ACC112 (cell line): ENCODE measurements at regions not wholly inside any gene's neighbourhood (a gene's known extent, or its start where the extent isn't known, plus 50 kb on each side); places are given as distances from the start of the nearest gene placed in this dataset.
"Not testable (repeated sequence)": the region's sequence is repeated elsewhere in the genome, so short reads cannot be mapped to it uniquely, and the experiment has no call there.

Source experiments
- H2AFZ ChIP-seq: fragments of 200-600 bp; sonication (generic); one replicate; pipeline ENCODE4 v1.6.0; 2017; ENCODE audit warnings: antibody characterized with exemption, low read length; ENCODE audit not compliant: unreplicated experiment
- H3K27ac ChIP-seq: fragments of 200-600 bp; sonication (generic); 2 replicates; pipeline ENCODE4 v1.5.1; 2014; ENCODE audit warnings: low read depth, mild to moderate bottlenecking, antibody characterized with exemption, low read length, moderate library complexity
- H3K27me3 ChIP-seq: fragments of 200-600 bp; sonication (generic); 2 replicates; pipeline ENCODE4 v1.6.1; 2014; ENCODE audit warnings: mild to moderate bottlenecking, antibody characterized with exemption, low read length, moderate library complexity, mixed read lengths; ENCODE audit not compliant: insufficient read depth
- H3K36me3 ChIP-seq: fragments of 200-600 bp; sonication (generic); 2 replicates; pipeline ENCODE4 v1.6.1; 2016; ENCODE audit warnings: mild to moderate bottlenecking, antibody characterized with exemption, low read length, moderate library complexity, mixed read lengths; ENCODE audit not compliant: insufficient read depth
- H3K4me1 ChIP-seq: fragments of 200-600 bp; sonication (generic); one replicate; pipeline ENCODE4 v1.6.1; 2016; ENCODE audit warnings: low read length, mixed read lengths; ENCODE audit not compliant: insufficient read depth, unreplicated experiment, control insufficient read depth
- H3K4me3 ChIP-seq: fragments of 200-600 bp; sonication (generic); 2 replicates; pipeline ENCODE4 v1.5.1; 2014; ENCODE audit warnings: mild to moderate bottlenecking, low read depth, low read length
- H3K79me2 ChIP-seq: fragments of 200-600 bp; sonication (generic); one replicate; pipeline ENCODE4 v1.6.0; 2016; ENCODE audit warnings: low read length; ENCODE audit not compliant: control insufficient read depth, unreplicated experiment, insufficient read depth

DNA sequence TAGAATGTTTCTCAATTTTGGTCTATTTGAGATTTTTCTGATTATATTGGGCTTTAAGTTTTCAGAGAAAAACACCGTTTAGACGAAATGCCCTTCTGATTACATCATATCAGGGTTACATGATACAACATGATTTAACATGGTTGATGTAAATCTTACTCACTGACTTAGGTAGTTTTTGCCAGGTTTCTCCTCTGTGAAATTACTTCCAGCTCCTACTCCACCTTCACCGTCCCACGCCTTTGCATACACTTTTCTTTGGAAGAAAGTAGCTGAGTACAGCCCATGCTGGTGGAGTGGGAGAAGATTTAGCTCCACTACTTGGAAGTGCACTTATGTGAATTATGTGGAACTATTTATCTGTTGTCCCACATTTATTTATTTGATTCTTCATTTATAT lies 433.2 kb upstream of the KLHL1 start:
- no peaks in the 10 kb centered on the region for H3K36me3 ChIP-seq
- no peak overlapping the region for H3K4me3 ChIP-seq
- no peaks in the 10 kb centered on the region for H3K27me3 ChIP-seq
- no peak overlapping the region for H2AFZ ChIP-seq
- H3K27ac ChIP-seq = no peak overlapping the region
- no peaks in the 10 kb centered on the region for H3K4me1 ChIP-seq
- no peaks in the 10 kb centered on the region for H3K79me2 ChIP-seq

DNA sequence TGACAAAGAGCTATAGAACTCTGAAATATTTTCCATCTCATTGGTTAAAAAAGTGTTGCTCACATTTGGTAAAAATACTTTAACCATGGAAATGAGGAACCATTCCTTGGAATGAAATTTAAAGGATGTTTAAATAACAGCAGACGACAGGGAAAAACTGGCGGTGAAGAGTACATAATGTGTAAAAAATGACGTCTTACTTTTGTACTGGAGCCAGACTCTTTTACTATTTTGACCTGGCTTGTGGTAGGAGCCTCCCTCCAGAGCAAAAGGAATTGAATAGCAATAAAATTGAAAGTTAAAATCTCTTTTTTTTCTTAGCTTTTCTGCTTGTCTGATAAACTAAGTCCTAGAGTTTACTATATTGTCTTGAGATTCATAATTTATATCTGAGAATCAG lies 426.2 kb upstream of the KLHL1 start:
- H3K36me3 ChIP-seq = no peaks in the 10 kb centered on the region
- H3K79me2 ChIP-seq = no peaks in the 10 kb centered on the region
- H3K4me1 ChIP-seq = no peaks in the 10 kb centered on the region
- no peak overlapping the region for H3K4me3 ChIP-seq
- H2AFZ ChIP-seq = no peak overlapping the region
- H3K27me3 ChIP-seq = no peaks in the 10 kb centered on the region
- no peak overlapping the region for H3K27ac ChIP-seq

DNA sequence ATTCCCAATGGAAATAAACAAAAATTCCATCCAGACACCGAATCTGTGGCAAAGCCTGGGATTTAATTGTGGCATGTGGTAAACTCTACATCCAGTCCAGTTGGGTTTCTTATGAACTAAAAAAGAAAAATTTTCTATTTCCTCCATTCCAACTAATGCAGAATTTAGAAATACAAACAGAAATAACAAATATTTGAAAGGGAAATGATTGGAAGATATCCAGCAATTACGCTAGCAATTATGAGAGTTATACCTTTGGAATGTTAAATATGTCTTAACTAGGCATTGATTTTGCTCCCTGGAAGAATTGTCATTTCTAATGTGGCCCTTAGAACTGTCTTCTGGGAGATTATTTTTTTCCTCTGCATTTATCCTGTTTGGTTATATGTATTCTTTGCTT lies 421.4 kb upstream of the KLHL1 start:
- Histone ChIP-seq H3K27me3 (no peaks in the 10 kb centered on the region), H3K4me1 (no peaks in the 10 kb centered on the region), H3K36me3 (no peaks in the 10 kb centered on the region), H3K4me3 (no peak overlapping the region), H3K27ac (no peak overlapping the region), H2AFZ (no peak overlapping the region), H3K79me2 (no peaks in the 10 kb centered on the region)

DNA sequence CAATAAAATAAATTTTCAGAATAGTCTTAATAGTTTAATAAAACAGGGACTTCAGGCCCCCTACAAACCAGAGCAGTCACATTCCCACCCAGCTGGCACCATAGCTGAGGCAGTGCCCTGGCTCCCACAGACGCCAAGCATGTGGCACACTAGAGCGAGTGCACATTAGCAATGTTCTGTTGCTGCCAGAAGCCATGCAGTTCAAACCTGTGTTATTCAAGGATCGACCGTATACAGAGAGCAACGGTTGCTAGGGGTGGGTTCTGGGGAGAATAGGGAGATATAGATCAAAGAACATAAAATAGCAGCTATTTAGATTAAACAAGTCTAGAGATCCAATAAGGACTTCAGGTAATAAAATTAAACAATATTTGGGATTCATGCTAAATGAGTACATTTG lies 419.3 kb upstream of the KLHL1 start:
- Histone ChIP-seq H3K27ac (no peak overlapping the region), H3K4me1 (no peaks in the 10 kb centered on the region), H3K79me2 (no peaks in the 10 kb centered on the region), H2AFZ (no peak overlapping the region), H3K4me3 (no peak overlapping the region), H3K27me3 (no peaks in the 10 kb centered on the region), H3K36me3 (no peaks in the 10 kb centered on the region)

DNA sequence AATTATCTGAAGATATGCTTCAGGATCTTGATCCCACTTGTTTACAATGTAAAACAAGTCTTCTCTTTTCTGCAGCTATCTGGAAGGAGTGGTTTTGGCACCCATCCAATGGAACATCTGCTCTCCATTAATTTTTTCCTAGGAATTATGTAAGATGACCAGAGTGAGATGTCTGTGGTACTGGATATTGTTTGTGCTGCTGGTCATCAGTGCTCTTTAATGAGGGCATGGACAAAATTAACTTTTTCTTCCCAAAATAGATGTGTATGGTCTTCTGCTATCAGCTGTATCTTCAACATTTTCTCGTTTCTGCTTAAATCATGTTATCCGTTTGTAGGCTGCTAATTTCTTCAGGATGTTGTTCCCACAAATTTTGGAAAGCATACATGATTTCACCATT lies 415.4 kb upstream of the KLHL1 start:
- Histone ChIP-seq H2AFZ (no peak overlapping the region), H3K4me1 (no peaks in the 10 kb centered on the region), H3K79me2 (no peaks in the 10 kb centered on the region), H3K4me3 (no peak overlapping the region), H3K27ac (no peak overlapping the region), H3K27me3 (no peaks in the 10 kb centered on the region), H3K36me3 (no peaks in the 10 kb centered on the region)

DNA sequence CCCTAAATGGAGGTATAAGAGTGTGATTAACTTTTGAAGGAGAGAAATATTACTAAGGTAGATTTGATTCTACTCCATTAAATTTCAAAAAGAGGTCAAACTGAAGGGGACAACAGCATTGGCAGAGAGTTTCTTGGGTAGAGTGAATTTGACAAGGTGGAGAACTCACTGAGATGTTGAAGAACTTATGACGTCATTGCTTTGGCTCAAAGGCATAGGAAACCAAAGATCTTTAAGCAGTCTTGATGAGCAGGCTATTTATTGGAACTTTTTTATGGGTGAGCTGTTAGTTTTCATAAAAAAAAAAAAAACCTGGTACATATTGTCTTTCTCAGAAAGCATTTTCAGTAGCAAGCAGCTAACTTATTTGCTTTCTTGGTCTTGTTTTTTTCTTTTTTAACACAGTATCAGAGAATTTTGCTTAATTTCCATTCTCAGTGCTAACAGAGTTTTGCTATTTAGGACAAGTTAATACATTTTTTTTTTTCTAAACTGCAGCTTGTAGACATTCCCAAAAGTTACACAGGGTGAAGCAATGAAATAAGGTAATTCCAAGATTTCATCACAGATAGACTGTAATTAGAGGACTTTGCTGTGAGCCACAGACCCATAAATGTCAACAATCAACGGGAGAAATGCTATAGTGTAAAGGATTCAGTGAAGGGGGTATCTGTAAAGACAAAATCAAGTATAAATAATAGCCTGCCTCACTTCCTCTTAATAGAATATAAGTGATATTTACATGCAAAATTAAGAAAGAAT lies 412.2 kb upstream of the KLHL1 start:
- Histone ChIP-seq H2AFZ (no peak overlapping the region), H3K4me3 (no peak overlapping the region), H3K79me2 (no peaks in the 10 kb centered on the region), H3K27me3 (no peaks in the 10 kb centered on the region), H3K4me1 (no peaks in the 10 kb centered on the region), H3K36me3 (no peaks in the 10 kb centered on the region), H3K27ac (no peak overlapping the region)

DNA sequence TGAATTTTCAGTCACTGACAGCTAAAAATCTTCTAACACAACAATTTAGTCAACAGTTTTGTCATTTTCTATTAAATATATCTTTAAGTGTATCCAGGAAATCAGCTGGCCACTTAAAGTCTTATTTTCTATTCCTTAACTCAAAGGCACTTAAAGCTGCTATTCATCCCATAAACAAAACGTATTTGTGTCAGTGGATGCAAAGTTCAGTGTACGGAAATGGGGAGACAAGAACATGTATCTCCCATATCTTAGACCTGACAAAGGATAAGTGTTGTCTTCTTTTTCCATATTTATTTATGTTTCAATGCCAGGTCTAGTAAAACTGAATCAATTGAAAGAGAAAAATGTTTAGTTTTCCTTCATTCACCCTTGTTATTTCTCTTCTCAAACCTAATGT lies 409.8 kb upstream of the KLHL1 start:
- Histone ChIP-seq H2AFZ (no peak overlapping the region), H3K27me3 (no peaks in the 10 kb centered on the region), H3K4me3 (no peak overlapping the region)

DNA sequence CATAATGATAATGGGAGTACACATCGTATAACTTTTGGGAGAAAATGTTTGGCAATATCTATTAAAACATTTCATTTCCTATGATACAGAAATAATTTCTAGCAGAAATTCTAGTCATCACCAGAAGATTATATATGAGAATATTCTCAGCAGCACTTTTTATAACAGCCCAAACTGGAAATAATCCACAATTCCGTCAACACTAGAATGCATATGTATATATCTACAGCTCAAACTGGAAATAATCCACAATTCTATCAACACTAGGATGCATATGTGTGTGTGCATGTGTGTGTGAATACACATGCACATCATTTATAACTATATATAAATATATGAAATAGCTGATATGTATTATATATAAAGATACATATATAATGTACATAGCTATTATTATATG lies 408.0 kb upstream of the KLHL1 start:
- H3K4me1 ChIP-seq = no peaks in the 10 kb centered on the region
- H2AFZ ChIP-seq = no peak overlapping the region
- H3K27me3 ChIP-seq = no peaks in the 10 kb centered on the region
- no peaks in the 10 kb centered on the region for H3K79me2 ChIP-seq
- H3K27ac ChIP-seq = no peak overlapping the region
- H3K4me3 ChIP-seq = no peak overlapping the region
- H3K36me3 ChIP-seq = no peaks in the 10 kb centered on the region

More for the DNA sequence above, 409.8 kb upstream of the KLHL1 start:
- Histone ChIP-seq H3K36me3 (no peaks in the 10 kb centered on the region), H3K4me1 (no peaks in the 10 kb centered on the region), H3K27ac (no peak overlapping the region), H3K79me2 (no peaks in the 10 kb centered on the region)

DNA sequence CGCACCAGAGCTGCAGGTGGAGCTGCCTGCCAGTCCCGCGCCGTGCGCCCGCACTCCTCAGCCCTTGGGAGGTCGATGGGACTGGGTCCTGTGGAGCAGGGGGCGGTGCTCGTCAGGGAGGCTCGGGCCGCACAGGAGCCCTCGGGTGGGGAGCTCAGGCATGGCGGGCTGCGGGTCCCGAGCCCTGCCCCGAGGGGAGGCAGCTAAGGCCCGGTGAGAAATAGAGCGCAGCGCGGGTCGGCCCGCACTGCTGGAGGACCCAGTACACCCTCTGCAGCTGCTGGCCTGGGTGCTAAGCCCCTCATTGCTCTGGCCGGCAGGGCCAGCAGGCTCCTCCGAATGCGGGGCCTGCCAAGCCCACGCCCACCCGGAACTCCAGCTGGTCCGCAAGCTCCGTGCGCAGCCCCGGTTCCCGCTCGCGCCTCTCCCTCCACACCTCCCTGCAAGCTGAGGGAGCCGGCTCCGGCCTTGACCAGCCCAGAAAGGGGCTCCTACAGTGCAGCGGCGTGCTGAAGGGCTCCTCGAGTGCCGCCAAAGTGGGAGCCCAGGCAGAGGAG lies 403.7 kb upstream of the KLHL1 start:
- not testable (repeated sequence) for H3K36me3 ChIP-seq, H2AFZ ChIP-seq, H3K4me1 ChIP-seq, H3K27ac ChIP-seq, H3K4me3 ChIP-seq, H3K27me3 ChIP-seq, H3K79me2 ChIP-seq

DNA sequence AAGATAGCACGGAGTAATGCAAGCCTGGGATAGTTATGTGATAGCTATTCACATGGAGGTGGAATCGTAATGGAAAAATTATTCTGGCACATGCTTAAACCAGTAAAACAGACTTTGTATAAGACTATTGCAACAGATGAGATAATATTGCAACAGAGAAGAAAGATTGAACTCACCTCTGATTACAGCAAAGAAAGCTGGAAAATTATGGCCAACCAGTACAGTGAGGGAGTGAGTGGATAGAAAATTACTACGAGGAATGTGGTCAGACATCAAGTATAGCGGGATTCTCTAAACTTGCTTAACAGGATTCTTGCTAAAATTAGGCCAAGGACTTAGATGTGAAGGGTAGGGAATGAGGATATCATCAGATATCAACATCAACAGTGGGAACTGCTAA lies 397.6 kb upstream of the KLHL1 start:
- Histone ChIP-seq H3K4me1 (no peaks in the 10 kb centered on the region), H3K36me3 (no peaks in the 10 kb centered on the region), H3K4me3 (no peak overlapping the region), H2AFZ (no peak overlapping the region), H3K27ac (no peak overlapping the region), H3K27me3 (no peaks in the 10 kb centered on the region), H3K79me2 (no peaks in the 10 kb centered on the region)

DNA sequence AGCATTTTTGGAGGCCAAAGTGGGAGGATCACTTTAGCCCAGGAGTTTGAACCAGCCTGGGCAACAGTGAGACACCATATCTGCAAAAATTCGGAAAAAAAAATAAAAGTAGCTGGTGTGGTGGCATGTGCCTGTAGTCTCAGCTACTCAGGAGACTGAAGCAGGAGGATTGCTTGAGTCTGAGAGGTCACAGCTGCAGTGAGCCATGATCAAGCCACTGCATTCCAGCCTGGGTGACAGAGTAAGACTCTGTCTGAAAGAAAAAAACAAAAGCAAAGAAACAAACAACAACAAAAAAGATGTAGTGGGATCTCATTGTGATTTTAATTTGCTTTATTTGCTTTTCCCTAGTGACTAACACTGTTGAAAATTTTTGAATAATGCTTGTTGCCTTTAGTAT lies 394.7 kb upstream of the KLHL1 start:
- no peak overlapping the region for H2AFZ ChIP-seq
- no peak overlapping the region for H3K27ac ChIP-seq
- H3K36me3 ChIP-seq = no peaks in the 10 kb centered on the region
- H3K4me1 ChIP-seq = no peaks in the 10 kb centered on the region
- no peaks in the 10 kb centered on the region for H3K27me3 ChIP-seq
- no peaks in the 10 kb centered on the region for H3K79me2 ChIP-seq
- H3K4me3 ChIP-seq = no peak overlapping the region
